SKM-1 treated with dmso at 0.1 percent for 144 hours (cell line): ENCODE measurements at regions not wholly inside any gene's neighbourhood (a gene's known extent, or its start where the extent isn't known, plus 50 kb on each side); places are given as distances from the start of the nearest gene placed in this dataset.

ENCODE experiments used
- DNase-seq: peaks from one replicate; lab custom pipeline; 2025; ENCODE audit not compliant: unreplicated experiment; lab: John Stamatoyannopoulos, UW

GRCh38 chr12:111201495-111202236, 167.2 kb downstream of the PHETA1 start:
- DNase-seq: no peak

- no peak for DNase-seq
Measured at GRCh38 chr12:111201036-111201435, 167.9 kb downstream of the PHETA1 start.

GRCh38 chr12:111197376-111197944, 171.4 kb downstream of the PHETA1 start:
- no peak for DNase-seq

DNA sequence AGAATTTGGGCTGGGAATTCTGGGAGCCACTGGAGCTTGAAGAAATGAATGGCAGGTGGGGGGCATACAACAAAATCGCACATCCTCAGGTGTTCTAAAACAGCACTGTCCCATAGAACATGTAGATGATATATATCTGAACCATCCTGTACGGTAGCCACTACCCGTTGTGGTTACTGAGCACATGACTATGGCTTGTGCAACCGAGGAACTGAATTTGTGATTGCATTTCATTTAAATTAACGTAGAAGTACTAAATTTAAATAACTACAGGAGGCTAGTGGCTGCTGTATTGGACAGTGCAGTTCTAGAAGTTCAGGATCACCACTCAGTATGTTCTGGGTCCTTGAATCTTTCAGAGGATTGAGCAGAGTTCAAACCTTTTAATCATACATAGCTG, 172.4 kb downstream of the PHETA1 start:
- DNase-seq: peak; percentile 6

DNA sequence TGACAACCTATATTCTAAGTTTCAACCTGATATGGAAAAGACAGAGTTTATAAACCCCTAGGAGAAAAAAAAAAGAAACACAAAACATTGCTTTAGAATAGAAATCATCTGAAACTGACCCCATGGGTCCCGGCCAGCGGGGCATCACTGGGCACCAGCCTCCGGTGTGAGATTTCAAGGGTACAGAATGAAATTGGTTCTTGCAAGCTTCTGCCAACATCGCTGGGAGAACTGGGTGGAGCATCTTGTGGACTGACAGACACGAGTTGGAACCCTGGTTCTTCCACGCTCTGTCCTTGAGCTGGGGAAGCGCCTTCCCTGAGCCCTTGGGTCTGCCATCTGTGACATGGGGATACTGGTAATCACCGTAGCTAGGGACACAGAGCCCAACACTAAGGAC, 173.6 kb downstream of the PHETA1 start:
- DNase-seq: no peak

DNA sequence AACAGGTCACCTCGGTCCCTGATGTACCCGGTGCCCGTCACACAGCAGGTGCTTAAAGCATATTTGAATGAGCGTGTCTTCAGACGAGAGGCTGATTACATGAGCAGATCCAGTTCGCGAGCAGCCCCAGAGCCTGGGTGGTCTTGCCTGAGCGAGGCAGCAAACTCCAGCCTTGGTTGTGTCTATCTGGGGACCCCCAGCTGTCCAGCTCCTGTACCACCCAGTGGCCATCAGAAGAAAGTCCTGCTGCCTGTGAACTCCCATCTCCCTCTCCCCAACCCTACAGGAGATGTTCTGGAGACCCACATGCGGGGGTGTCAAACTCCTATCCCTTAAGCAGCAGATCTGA, 174.2 kb downstream of the PHETA1 start:
- no peak for DNase-seq

GRCh38 chr12:111193977-111194702, 174.8 kb downstream of the PHETA1 start:
- no peak for DNase-seq

GRCh38 chr12:111193496-111193895, 175.4 kb downstream of the PHETA1 start:
- no peak for DNase-seq

DNA sequence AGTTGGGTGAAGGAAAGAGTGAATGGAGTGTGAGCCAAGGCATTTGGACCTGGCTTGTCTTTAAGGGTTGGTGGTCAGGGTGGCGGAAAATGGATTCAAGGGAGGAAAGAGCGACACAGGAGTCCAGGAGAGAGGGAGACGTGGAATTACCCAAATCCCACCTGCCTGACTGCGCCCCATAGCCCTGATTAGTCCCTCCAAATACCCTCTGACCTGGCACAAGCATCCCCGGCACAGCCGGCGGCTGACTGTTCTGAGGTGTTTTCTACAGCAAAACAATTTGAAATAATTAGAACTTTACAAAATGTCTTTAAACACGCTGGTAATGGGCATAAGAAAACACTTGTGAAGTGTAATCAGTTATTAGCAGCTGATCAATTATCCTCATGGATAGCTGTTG, 175.8 kb downstream of the PHETA1 start:
- DNase-seq: no peak

DNA sequence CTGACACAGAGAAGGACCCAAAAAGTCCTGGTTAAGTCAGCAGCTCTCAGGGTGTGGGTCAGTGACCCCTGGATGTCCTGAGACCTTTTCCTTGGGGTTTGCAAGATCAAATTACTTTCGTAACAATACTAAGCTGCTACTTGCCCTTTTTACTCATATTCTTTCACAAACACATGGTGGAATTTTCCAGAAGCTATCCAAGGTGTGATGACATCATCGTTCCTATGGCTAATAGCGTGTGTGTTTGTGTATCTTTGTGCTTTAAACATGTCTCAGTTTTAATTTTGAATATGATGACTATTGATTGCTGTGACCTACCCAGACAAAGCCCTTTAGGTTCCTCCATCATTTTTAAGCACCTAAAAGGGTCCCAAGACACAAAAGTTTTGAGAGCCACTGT, 176.2 kb downstream of the PHETA1 start:
- DNase-seq: no peak

- no peak for DNase-seq
Measured at GRCh38 chr12:111190741-111191526, 178.0 kb downstream of the PHETA1 start.

DNA sequence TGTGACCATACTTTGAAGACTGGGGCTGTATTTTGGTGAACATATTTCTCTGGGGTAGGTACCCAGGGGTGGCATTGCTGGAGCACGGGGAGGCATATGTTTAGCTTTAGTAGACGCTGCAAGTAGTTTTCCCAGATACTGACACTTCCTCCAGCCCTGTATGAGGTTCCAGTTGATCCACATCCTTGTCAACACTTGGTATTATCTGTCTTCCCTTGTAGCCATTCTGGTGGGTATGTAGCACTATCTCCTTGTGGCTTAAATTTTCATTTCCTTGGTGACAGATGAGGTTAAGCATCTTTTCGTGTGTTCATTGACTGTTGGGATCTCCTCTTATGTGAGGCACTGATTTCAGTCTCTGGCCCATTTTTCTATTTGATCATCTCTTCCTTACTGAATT, 179.1 kb downstream of the PHETA1 start:
- DNase-seq: no peak

DNA sequence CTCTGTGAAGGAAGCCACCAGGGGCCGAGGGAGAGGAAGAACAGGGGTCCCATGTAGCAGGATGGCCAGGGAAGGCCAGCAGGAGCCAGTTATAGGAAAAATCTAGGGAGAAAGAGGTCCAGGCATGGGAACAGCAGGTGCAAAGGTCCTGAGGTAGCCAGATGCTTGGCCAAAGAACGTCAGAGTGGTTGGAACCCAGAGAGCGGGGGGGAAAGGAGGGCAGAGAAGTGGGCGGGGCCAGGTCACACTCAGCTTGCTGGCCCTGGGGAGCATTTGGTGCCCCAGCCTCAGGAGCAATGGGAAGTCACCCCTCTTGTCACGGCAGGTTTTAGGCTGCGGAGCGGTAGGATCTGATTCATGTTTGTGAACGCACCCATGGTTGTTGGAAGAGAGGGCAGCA, 180.5 kb downstream of the PHETA1 start:
- no peak for DNase-seq

DNA sequence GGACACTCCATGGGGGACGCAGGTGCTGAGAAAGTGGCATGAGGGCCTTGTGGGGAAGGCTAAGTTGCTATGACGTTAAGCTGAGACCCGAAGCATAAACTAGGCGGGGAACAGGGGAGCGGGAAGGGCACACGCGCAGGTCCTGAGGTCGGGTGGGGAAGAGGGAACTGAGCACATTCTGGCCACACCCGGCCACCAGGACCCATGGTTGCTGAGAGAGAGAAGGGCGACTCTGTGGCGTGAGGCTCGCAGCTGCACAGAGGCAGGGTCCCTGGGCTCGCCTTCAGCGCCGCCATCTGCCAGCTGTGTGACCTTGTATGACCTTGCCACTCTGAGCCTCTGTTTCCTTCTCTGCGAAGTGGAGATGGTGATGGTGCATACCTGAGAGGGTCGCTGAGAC, 182.5 kb downstream of the PHETA1 start:
- no peak for DNase-seq

DNA sequence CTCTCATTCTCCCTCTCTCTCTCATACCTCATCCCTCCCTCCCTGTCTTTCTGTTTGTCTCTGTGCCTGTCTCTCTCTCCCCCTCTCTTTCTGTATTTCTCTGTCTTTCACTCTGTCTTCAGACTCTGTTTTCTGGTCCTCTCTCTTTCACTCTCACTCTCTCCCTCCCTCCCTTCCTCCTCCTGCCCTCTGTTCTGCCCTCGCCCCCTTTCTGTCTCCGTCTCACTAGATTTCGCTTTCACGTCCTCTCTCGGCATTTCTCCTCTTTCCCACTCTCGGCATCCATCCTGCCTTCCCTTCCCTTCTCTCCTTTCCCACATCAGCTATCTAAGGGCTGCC, 183.0 kb downstream of the PHETA1 start:
- DNase-seq: no peak

DNA sequence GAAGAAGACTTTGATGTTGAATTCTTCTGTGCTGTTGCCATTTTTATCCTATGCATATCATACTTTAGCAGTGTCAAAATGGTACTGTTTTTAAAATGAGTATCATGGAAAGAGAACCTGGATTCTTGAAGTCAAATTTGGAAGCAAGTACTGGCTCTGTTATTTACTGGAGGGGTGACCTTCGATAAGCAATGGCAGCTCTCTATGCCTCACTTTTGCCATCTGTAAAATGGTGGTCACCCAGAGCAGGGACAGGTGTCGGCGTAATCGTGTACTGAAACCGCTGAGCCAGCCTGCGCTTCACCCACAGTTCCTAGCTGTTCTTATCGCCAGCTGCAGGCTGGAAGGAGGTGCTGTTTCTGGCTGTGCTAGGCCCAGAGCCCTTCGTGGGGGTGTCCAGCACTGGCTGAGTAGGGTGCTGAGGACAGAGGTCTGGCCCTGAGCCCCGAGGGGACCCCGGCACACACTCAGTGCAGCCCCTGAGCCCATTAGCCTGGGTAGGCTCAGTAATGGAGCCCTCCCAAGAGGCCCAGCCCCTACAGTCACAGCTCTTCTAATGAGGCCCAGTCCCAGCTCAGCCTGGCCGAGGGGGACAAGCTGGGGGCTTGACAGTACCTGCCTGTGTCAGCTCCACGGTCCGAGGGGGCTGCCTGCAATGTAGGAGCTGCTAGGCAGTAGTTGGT, 183.5 kb downstream of the PHETA1 start:
- no peak for DNase-seq

DNA sequence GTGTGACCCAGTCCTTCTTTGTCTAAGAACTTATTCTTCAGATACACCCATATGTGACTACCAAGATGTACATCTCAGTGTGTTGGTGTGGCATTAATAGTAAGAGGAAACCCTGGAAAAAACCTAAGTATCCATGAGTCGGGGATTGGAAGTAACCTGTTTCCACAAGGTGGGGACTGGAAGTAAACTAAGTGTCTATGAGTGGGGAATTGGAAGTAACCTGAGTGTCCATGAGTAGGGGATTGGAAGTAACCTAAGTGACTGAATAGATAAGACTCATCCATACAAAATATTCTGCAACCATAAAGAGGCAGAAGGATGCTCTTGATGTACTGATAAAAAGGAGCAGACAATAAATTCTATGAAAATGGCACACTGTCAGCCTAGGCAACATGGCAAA, 184.7 kb downstream of the PHETA1 start:
- DNase-seq: no peak

DNA sequence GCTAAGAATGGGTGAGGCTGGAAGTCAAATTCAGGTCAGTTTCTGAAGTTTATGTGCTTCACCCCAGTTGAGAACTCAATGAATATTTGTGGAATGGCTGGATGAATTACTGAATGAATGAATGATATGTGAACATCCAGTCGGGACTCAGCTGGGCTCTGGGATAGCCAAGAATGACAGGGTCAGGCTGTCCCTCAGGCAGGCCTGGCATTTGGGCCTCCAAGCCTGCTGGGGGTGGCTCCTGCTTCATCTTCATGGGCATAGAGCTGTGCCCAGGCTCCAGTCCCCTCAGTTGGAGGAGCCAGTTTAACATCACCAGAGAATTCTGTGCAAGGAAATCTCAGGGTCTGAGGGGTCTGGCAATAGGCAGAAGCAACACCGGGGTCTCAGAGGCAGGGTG, 185.8 kb downstream of the PHETA1 start:
- no peak for DNase-seq

DNA sequence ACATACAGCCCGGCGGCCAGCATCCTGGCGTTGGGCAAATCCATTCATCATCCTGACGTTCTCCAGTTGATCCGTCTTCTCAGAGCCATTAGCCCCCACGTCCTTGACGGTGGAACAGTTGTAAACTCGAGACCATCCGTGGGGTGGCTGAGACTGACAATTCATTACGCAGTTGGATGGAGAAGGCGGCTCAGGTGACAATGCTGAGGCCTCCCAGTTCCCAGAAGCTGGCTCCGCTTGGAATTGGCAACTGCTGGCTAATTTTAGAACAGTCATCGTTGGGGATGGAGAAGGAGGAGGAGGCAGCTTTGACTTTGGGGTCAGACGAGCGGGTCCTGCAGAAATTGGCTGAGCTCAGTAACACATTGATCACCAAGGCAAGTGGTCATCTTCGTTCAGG, 186.5 kb downstream of the PHETA1 start:
- DNase-seq: no peak

DNA sequence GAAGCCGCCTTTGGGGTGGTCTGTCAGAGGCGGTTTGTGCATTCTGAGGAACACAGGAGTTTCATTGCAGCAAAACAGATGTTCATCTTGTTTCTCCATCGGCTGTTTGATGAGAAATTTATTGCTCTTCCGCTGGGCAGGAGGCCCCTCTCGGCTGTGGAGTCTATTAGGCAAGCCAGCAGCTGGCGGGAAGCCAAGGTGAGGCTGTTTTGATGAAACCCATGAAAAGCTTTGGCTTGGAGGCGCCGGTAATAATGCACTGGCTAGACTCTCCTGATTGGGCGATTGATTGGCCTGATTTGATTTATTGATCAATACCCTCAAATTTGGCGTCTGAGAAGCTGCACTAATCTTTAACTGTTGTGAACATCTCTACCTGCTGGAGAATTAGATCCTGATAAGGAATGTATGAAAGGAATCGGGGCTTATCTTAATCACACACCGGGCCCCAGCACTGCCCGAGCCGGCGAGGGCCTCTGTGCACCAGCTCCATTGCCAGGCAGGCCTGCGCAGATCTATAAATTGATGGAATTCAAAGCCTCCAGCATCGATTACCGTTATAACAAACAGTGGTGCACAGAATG, 187.7 kb downstream of the PHETA1 start:
- DNase-seq: peak; percentile 58
